ENCODE measurements at regions not wholly inside any gene's neighbourhood (a gene's known extent, or its start where the extent isn't known, plus 50 kb on each side); places are given as distances from the start of the nearest gene placed in this dataset.
A peak's percentile ranks its signal among the peaks of the same experiment; 100 is the strongest.

DNA sequence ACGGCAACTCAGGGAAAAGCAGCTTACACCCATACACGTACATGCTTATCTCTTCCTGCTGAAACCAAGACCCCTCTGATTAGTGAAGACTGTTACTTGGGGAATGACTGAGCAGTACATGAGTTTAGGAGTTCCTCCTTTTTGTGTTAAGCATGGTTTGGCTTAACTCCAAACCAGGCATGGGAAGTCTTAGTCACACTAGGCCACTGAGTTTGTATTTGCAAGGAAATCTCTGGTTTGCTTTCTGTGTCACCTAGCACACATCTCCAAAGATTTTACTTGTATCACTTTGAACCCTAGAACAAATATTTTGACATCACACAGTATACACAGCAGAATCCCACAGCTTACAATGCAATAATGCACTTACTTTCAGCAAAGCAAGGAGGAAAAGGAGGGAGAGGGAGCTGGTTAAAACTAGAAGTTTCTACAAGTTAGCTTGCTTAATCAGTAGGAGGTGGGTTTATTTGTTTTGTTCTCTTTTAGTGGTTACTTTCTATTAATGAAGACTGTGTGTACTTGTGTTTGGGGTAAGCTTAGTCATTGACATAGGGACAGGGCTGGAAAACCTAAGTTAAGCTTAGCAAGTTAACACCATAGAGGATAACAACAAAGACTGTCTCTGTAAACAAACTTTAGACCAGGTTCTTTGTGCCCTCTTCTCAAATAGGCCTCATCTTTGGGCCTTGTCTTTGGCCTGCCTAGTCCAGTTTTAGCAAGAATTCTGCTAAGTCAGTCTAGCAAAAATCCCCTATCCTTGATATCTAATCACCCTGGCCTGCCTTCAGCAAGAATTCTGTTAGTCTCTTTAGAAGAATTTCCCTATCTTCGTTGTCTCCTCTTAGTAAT is 219.4 kb downstream of the MREG start (continued):
- TF ChIP-seq, protein P1, sequence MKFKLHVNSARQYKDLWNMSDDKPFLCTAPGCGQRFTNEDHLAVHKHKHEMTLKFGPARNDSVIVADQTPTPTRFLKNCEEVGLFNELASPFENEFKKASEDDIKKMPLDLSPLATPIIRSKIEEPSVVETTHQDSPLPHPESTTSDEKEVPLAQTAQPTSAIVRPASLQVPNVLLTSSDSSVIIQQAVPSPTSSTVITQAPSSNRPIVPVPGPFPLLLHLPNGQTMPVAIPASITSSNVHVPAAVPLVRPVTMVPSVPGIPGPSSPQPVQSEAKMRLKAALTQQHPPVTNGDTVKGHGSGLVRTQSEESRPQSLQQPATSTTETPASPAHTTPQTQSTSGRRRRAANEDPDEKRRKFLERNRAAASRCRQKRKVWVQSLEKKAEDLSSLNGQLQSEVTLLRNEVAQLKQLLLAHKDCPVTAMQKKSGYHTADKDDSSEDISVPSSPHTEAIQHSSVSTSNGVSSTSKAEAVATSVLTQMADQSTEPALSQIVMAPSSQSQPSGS (CRISPR knock-in tag; IDR thresholded peaks at IDR 0.05) = peak; percentile 91
- TF ChIP-seq GATAD2A (CRISPR knock-in tag; IDR thresholded peaks at IDR 0.05) (peak; percentile 100), ZNF335 (CRISPR knock-in tag; IDR thresholded peaks at IDR 0.05) (no peak), ZBTB3 (CRISPR knock-in tag; IDR thresholded peaks at IDR 0.05; ENCODE audit: borderline replicate concordance, low read depth) (peak; percentile 49; the same call in 1 of the 2 replicates), ZNF136 (CRISPR knock-in tag; IDR thresholded peaks at IDR 0.05; ENCODE audit: low read depth) (no peak; the same call in 1 of the 2 replicates), TCF7L2 (IDR thresholded peaks at IDR 0.05; ENCODE audit: low read depth, low read length) (peak; percentile 92), MAFK (conservative IDR thresholded peaks at IDR 0.05 in 1 of 2, IDR thresholded peaks at IDR 0.05 in 1 of 2; ENCODE audit: low read length in 2 of 2) (peak; percentile 28 to 56), ZNF543 (CRISPR knock-in tag; IDR thresholded peaks at IDR 0.05) (peak; percentile 64; the same call in 1 of the 2 replicates), NFKBIZ (CRISPR knock-in tag; IDR thresholded peaks at IDR 0.05) (peak; percentile 90; the same call in 1 of the 2 replicates), POLR2AphosphoS2 (IDR thresholded peaks at IDR 0.05; ENCODE audit: low read depth, low read length) (no peak), DMAP1 (CRISPR knock-in tag; IDR thresholded peaks at IDR 0.05) (peak; percentile 78; the same call in 1 of the 2 replicates), REPIN1 (CRISPR knock-in tag; IDR thresholded peaks at IDR 0.05; ENCODE audit: borderline replicate concordance, low read depth) (peak; percentile 58; the same call in 1 of the 2 replicates), GZF1 (CRISPR knock-in tag; IDR thresholded peaks at IDR 0.05) (no peak), KDM5B (CRISPR knock-in tag; IDR thresholded peaks at IDR 0.05; ENCODE audit: borderline replicate concordance) (no peak), ZNF138 (CRISPR knock-in tag; IDR thresholded peaks at IDR 0.05; ENCODE audit: low read depth) (no peak), HIVEP1 (CRISPR knock-in tag; IDR thresholded peaks at IDR 0.05) (no peak)
- TF ChIP-seq, protein P2, sequence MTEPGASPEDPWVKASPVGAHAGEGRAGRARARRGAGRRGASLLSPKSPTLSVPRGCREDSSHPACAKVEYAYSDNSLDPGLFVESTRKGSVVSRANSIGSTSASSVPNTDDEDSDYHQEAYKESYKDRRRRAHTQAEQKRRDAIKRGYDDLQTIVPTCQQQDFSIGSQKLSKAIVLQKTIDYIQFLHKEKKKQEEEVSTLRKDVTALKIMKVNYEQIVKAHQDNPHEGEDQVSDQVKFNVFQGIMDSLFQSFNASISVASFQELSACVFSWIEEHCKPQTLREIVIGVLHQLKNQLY (CRISPR knock-in tag; IDR thresholded peaks at IDR 0.05) = peak; percentile 84
- TF ChIP-seq, protein P3, sequence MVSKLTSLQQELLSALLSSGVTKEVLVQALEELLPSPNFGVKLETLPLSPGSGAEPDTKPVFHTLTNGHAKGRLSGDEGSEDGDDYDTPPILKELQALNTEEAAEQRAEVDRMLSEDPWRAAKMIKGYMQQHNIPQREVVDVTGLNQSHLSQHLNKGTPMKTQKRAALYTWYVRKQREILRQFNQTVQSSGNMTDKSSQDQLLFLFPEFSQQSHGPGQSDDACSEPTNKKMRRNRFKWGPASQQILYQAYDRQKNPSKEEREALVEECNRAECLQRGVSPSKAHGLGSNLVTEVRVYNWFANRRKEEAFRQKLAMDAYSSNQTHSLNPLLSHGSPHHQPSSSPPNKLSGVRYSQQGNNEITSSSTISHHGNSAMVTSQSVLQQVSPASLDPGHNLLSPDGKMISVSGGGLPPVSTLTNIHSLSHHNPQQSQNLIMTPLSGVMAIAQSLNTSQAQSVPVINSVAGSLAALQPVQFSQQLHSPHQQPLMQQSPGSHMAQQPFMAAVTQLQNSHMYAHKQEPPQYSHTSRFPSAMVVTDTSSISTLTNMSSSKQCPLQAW (CRISPR knock-in tag; IDR thresholded peaks at IDR 0.05) = peak; percentile 44
- TF ChIP-seq, protein P4, sequence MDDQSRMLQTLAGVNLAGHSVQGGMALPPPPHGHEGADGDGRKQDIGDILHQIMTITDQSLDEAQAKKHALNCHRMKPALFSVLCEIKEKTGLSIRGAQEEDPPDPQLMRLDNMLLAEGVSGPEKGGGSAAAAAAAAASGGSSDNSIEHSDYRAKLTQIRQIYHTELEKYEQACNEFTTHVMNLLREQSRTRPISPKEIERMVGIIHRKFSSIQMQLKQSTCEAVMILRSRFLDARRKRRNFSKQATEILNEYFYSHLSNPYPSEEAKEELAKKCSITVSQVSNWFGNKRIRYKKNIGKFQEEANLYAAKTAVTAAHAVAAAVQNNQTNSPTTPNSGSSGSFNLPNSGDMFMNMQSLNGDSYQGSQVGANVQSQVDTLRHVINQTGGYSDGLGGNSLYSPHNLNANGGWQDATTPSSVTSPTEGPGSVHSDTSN (CRISPR knock-in tag; IDR thresholded peaks at IDR 0.05; ENCODE audit: borderline replicate concordance) = no peak
- TF ChIP-seq, protein P5, sequence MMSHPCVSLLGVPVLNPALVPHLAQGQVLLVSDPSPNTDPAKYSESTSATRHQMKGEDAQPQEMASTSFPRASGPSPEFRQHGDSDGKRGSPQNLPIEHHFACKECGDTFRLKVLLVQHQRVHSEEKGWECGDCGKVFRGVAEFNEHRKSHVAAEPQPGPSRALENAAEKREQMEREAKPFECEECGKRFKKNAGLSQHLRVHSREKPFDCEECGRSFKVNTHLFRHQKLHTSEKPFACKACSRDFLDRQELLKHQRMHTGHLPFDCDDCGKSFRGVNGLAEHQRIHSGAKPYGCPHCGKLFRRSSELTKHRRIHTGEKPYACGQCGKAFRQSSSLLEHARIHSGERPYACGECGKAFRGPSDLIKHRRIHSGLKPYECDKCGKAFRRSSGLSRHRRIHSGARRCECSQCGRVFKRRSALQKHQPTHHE (CRISPR knock-in tag; IDR thresholded peaks at IDR 0.05; ENCODE audit: borderline replicate concordance) = peak; percentile 71; the same call in 1 of the 2 replicates
- TF ChIP-seq, protein P6, sequence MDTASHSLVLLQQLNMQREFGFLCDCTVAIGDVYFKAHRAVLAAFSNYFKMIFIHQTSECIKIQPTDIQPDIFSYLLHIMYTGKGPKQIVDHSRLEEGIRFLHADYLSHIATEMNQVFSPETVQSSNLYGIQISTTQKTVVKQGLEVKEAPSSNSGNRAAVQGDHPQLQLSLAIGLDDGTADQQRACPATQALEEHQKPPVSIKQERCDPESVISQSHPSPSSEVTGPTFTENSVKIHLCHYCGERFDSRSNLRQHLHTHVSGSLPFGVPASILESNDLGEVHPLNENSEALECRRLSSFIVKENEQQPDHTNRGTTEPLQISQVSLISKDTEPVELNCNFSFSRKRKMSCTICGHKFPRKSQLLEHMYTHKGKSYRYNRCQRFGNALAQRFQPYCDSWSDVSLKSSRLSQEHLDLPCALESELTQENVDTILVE (CRISPR knock-in tag; IDR thresholded peaks at IDR 0.05) = peak; percentile 85

All from HepG2 (cell line).